Breast epithelium (tissue), 4 donors: ENCODE measurements at regions not wholly inside any gene's neighbourhood (a gene's known extent, or its start where the extent isn't known, plus 50 kb on each side); places are given as distances from the start of the nearest gene placed in this dataset.

Experiments used
- DNase-seq, 2 donors: peaks; one replicate each; pipeline ENCODE4 v3.0.0-alpha.2; 2019; ENCODE audit warnings: low spot score in 2 of 2
- H3K27ac ChIP-seq, 2 donors: fragments of 200-600 bp; sonication (generic) in 1 of 2; one replicate each; pipeline ENCODE4 v1.5.1; 2016 to 2019; ENCODE audit warnings: mild to moderate bottlenecking in 1 of 2
- H3K27me3 ChIP-seq, 2 donors: fragments of 200-600 bp; sonication (generic) in 1 of 2; one replicate each; pipeline versions ENCODE4 v1.5.1 to v1.6.0; 2017 to 2019; ENCODE audit warnings: control low read depth in 1 of 2, mild to moderate bottlenecking in 1 of 2
- H3K36me3 ChIP-seq: fragments of 200-600 bp; one replicate; pipeline ENCODE4 v1.5.1; 2019
- H3K4me1 ChIP-seq, 2 donors: fragments of 200-600 bp; sonication (generic); one replicate each; pipeline ENCODE4 v1.5.1; 2016 to 2019; ENCODE audit warnings: control low read depth in 1 of 2
- H3K4me3 ChIP-seq, 3 donors: fragments of 200-600 bp; sonication (generic); 1 replicate in 2 of 3; 2 replicates in 1 of 3; pipeline ENCODE4 v1.5.1; 2016 to 2019; ENCODE audit warnings: mild to moderate bottlenecking in 3 of 3, moderate library complexity in 2 of 3
- H3K9me3 ChIP-seq, 2 donors: fragments of 200-600 bp; sonication (generic) in 1 of 2; one replicate each; pipeline ENCODE4 v1.5.1; 2016 to 2019; ENCODE audit warnings: control low read depth in 1 of 2
- CTCF ChIP-seq, 3 donors: fragments of 450-650 bp; IDR thresholded peaks; one replicate each; pipeline ENCODE4 v1.5.1; 2016 to 2017; ENCODE audit warnings: antibody characterized with exemption in 3 of 3, mild to moderate bottlenecking in 3 of 3, moderate library complexity in 3 of 3
- POLR2A ChIP-seq: fragments of 450-650 bp; IDR thresholded peaks from one replicate; pipeline ENCODE4 v1.6.1; 2016; ENCODE audit warnings: antibody characterized with exemption, mild to moderate bottlenecking, moderate library complexity
- POLR2AphosphoS5 ChIP-seq, 3 donors: sonication (generic); formaldehyde crosslinking; IDR thresholded peaks; one replicate each; pipeline ENCODE4 v1.6.1; 2017; ENCODE audit warnings: antibody characterized with exemption in 3 of 3
- intact Hi-C: fragments of 100-400 bp; cut with DNase I; formaldehyde crosslinking; loops from one replicate; pipeline ENCODE4 v1.15.1; 2023; ENCODE audit warnings: low total_unique reads

- Histone ChIP-seq H3K9me3 (no peaks in the 10 kb centered on the region), H3K27ac (no peak overlapping the region), H3K4me3 (no peak overlapping the region), H3K4me1 (no peaks in the 10 kb centered on the region), H3K36me3 (no peaks in the 10 kb centered on the region), H3K27me3 (no peaks in the 10 kb centered on the region)
- intact Hi-C loops = no loop called here
- TF ChIP-seq POLR2A = no peak
- no peak for TF ChIP-seq POLR2AphosphoS5 (IDR thresholded peaks at IDR 0.05)
- TF ChIP-seq CTCF (IDR thresholded peaks at IDR 0.05) = no peak
- DNase-seq = no peak
Observed at GRCh38 chr3:95407709-95408463, 1345.0 kb downstream of the NSUN3 start.

GRCh38 chr3:95408464-95408862 is 1345.6 kb downstream of the NSUN3 start:
- DNase-seq = no peak
- intact Hi-C loops = no loop called here
- Histone ChIP-seq H3K4me3 (no peak overlapping the region), H3K4me1 (no peaks in the 10 kb centered on the region), H3K27ac (no peak overlapping the region), H3K9me3 (no peaks in the 10 kb centered on the region), H3K36me3 (no peaks in the 10 kb centered on the region), H3K27me3 (no peaks in the 10 kb centered on the region)
- TF ChIP-seq POLR2A (no peak), CTCF (IDR thresholded peaks at IDR 0.05) (no peak), POLR2AphosphoS5 (IDR thresholded peaks at IDR 0.05) (no peak)

GRCh38 chr3:95418251-95418650 is 1355.4 kb downstream of the NSUN3 start:
- Histone ChIP-seq H3K4me3 (no peak overlapping the region), H3K27ac (no peak overlapping the region), H3K36me3 (no peaks in the 10 kb centered on the region), H3K9me3 (peaks cover 0 to 14% of the 10 kb centered on the region in 2 donors), H3K27me3 (no peaks in the 10 kb centered on the region), H3K4me1 (no peaks in the 10 kb centered on the region)
- intact Hi-C loops = no loop called here
- no peak for TF ChIP-seq CTCF (IDR thresholded peaks at IDR 0.05)
- no peak for TF ChIP-seq POLR2A
- TF ChIP-seq POLR2AphosphoS5 (IDR thresholded peaks at IDR 0.05) = no peak
- no peak for DNase-seq

- no peak for TF ChIP-seq POLR2AphosphoS5 (IDR thresholded peaks at IDR 0.05)
- no peak for TF ChIP-seq CTCF (IDR thresholded peaks at IDR 0.05)
- TF ChIP-seq POLR2A = no peak
- Histone ChIP-seq H3K27me3 (no peaks in the 10 kb centered on the region), H3K27ac (no peak overlapping the region), H3K4me3 (no peak overlapping the region), H3K9me3 (no peaks in the 10 kb centered on the region), H3K4me1 (no peaks in the 10 kb centered on the region), H3K36me3 (no peaks in the 10 kb centered on the region)
- intact Hi-C loops = no loop called here
- DNase-seq = no peak
Observed at GRCh38 chr3:95424279-95424678, 1361.4 kb downstream of the NSUN3 start.

- Histone ChIP-seq H3K27ac (no peak overlapping the region), H3K9me3 (no peaks in the 10 kb centered on the region), H3K36me3 (no peaks in the 10 kb centered on the region), H3K27me3 (no peaks in the 10 kb centered on the region), H3K4me1 (no peaks in the 10 kb centered on the region), H3K4me3 (no peak overlapping the region)
- no peak for DNase-seq
- no peak for TF ChIP-seq CTCF (IDR thresholded peaks at IDR 0.05)
- no peak for TF ChIP-seq POLR2AphosphoS5 (IDR thresholded peaks at IDR 0.05)
- no peak for TF ChIP-seq POLR2A
- intact Hi-C loops = no loop called here
Observed at GRCh38 chr3:95434491-95434890, 1371.6 kb downstream of the NSUN3 start.
